ENCODE measurements at regions not wholly inside any gene's neighbourhood (a gene's known extent, or its start where the extent isn't known, plus 50 kb on each side); places are given as distances from the start of the nearest gene placed in this dataset.

DNA sequence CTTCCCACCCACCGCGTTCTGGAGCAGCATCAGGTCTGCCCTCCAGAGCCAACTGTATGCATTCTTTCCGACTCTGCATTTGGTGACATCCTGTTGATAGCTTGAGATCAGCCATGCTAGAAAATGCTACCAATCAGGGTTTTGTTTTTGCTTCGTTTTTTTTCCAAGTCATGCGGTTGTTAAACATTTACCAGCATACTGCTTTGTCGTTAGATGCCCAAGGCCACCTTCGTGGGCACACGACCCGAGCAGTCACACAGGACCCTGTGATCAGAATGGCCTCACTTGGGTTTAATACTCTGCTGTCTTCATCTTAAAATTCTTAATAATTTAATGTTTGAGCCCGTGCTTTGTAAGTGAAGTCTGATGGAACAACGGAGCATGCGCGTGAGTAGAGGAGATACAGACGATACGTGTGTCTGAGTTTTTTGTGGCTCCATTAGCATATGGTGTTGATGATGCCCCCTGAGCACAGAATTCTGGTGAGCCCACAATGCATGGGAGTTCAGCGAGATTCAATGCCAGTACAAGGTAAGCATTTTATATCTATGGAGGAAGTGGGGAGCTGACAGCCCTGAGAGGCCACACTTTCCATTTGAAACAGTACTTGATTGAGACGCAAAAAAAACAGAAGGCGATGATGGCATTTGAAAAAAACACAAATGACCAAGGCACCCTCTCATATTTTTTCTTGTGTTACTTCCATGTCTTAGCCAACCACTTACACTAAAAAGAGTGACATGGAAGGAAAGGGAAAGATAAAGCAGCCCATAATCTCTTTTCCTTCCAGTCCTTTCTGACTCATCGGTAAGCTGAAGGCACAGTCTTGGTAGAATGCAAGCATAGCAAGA lies 323.6 kb downstream of the BCOR start (continued):
- TF ChIP-seq, protein P1, sequence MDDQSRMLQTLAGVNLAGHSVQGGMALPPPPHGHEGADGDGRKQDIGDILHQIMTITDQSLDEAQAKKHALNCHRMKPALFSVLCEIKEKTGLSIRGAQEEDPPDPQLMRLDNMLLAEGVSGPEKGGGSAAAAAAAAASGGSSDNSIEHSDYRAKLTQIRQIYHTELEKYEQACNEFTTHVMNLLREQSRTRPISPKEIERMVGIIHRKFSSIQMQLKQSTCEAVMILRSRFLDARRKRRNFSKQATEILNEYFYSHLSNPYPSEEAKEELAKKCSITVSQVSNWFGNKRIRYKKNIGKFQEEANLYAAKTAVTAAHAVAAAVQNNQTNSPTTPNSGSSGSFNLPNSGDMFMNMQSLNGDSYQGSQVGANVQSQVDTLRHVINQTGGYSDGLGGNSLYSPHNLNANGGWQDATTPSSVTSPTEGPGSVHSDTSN (IDR thresholded peaks at IDR 0.05) = no peak
- TF ChIP-seq, protein P2, sequence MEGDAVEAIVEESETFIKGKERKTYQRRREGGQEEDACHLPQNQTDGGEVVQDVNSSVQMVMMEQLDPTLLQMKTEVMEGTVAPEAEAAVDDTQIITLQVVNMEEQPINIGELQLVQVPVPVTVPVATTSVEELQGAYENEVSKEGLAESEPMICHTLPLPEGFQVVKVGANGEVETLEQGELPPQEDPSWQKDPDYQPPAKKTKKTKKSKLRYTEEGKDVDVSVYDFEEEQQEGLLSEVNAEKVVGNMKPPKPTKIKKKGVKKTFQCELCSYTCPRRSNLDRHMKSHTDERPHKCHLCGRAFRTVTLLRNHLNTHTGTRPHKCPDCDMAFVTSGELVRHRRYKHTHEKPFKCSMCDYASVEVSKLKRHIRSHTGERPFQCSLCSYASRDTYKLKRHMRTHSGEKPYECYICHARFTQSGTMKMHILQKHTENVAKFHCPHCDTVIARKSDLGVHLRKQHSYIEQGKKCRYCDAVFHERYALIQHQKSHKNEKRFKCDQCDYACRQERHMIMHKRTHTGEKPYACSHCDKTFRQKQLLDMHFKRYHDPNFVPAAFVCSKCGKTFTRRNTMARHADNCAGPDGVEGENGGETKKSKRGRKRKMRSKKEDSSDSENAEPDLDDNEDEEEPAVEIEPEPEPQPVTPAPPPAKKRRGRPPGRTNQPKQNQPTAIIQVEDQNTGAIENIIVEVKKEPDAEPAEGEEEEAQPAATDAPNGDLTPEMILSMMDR (IDR thresholded peaks at IDR 0.05) = no peak
- TF ChIP-seq NRF1 (IDR thresholded peaks at IDR 0.05; ENCODE audit: low read depth, low read length) (no peak), EP300 (IDR thresholded peaks at IDR 0.05; ENCODE audit: borderline replicate concordance in 1 of 2, low read depth in 1 of 2, low read length in 1 of 2) (no peak), YY1 (IDR thresholded peaks at IDR 0.05; ENCODE audit: low read depth) (no peak)
- TF ChIP-seq, protein P3, sequence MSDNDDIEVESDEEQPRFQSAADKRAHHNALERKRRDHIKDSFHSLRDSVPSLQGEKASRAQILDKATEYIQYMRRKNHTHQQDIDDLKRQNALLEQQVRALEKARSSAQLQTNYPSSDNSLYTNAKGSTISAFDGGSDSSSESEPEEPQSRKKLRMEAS (IDR thresholded peaks at IDR 0.05; ENCODE audit: low read depth) = no peak

DNA sequence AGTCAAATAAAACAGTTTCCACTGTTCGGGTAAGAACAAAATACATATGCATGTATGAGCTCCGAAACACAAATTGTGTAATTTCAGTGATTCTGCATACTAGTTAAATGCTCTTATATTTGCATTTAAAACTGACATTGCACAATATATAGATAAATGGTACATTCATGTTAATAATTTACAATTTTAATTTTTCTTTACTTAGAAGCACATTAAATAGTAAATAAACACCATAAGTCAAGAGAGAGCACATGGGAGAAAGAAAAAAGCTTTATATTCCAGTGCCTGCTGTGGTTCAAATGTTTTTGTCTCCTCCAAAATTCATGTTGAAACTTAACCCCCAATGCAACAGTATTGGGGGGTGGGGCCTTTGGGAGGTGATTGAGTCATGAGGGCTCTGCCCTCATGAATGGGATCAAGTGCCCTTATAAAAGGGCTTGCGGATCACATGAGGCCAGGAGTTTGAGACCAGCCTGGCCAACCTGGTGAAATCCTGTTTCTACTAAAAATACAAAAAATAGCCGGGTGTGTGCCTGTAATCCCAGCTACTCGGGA lies 322.9 kb downstream of the BCOR start:
- no peak overlapping the region for H3K4me3 ChIP-seq (ENCODE audit: low read depth in 2 of 2, low read length in 1 of 2)
- H3K27me3 ChIP-seq (ENCODE audit: insufficient read depth) = peaks cover 15% of the 10 kb centered on the region; the same call in 1 of the 2 replicates
- no peaks in the 10 kb centered on the region for H3K9me2 ChIP-seq
- no peak overlapping the region for H3K27ac ChIP-seq (ENCODE audit: low read depth in 2 of 2, low read length in 1 of 2)
- POLR2A ChIA-PET = no interaction called here
- no peaks in the 10 kb centered on the region for H3K79me2 ChIP-seq (ENCODE audit: insufficient read depth)
- H3K36me3 ChIP-seq (replicated peaks in 1 of 2; ENCODE audit: control insufficient read depth in 1 of 2, insufficient read depth in 2 of 2, low read length in 1 of 2) = no peaks in the 10 kb centered on the region
- H3K9me3 ChIP-seq = no peaks in the 10 kb centered on the region
- H2AFZ ChIP-seq (ENCODE audit: low read depth) = no peak overlapping the region
- CTCF ChIA-PET = no interaction called here
- TF ChIP-seq CHD2 (IDR thresholded peaks at IDR 0.05; ENCODE audit: low read length, partially characterized antibody) = no peak
- TF ChIP-seq NFIC (IDR thresholded peaks at IDR 0.05; ENCODE audit: borderline replicate concordance) = no peak
- no peak for TF ChIP-seq TEAD4 (IDR thresholded peaks at IDR 0.05; ENCODE audit: borderline replicate concordance, insufficient read depth)
- TF ChIP-seq EZH2phosphoT487 (IDR thresholded peaks at IDR 0.05; ENCODE audit: borderline replicate concordance, low read depth) = no peak
- no peak for TF ChIP-seq JUND (IDR thresholded peaks at IDR 0.05)
- TF ChIP-seq GATA2 (CRISPR knock-in tag; IDR thresholded peaks at IDR 0.05) = no peak
- TF ChIP-seq SMC3 (IDR thresholded peaks at IDR 0.05; ENCODE audit: low read depth, low read length) = no peak
- TF ChIP-seq, protein P1 (IDR thresholded peaks at IDR 0.05) = no peak
- TF ChIP-seq, protein P4, sequence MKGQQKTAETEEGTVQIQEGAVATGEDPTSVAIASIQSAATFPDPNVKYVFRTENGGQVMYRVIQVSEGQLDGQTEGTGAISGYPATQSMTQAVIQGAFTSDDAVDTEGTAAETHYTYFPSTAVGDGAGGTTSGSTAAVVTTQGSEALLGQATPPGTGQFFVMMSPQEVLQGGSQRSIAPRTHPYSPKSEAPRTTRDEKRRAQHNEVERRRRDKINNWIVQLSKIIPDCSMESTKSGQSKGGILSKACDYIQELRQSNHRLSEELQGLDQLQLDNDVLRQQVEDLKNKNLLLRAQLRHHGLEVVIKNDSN (IDR thresholded peaks at IDR 0.05; ENCODE audit: borderline replicate concordance, low read depth) = no peak
- no peak for TF ChIP-seq TCF12 (IDR thresholded peaks at IDR 0.05)
- TF ChIP-seq ELF1 (IDR thresholded peaks at IDR 0.05) = no peak
- no peak for TF ChIP-seq EP300 (IDR thresholded peaks at IDR 0.05; ENCODE audit: borderline replicate concordance in 1 of 2, low read depth in 1 of 2, low read length in 1 of 2)
- TF ChIP-seq TAF1 (IDR thresholded peaks at IDR 0.05; ENCODE audit: borderline replicate concordance, low read depth, low read length) = no peak
- H3K9ac ChIP-seq = no peak overlapping the region
- H4K20me1 ChIP-seq (ENCODE audit: insufficient read depth) = no peaks in the 10 kb centered on the region
- H3K4me2 ChIP-seq = no peak overlapping the region
- no peaks in the 10 kb centered on the region for H3K4me1 ChIP-seq (ENCODE audit: control insufficient read depth in 1 of 2, insufficient read depth in 2 of 2, low read depth in 1 of 2, low read length in 1 of 2)
- no peaks in the 10 kb centered on the region for H3F3A ChIP-seq (replicated peaks; ENCODE audit: insufficient read depth)
- WGBS (ENCODE audit: low lambda C conversion rate) = 38% methylated on average over 5 of the region's 5 CpGs
- no peak for DNase-seq
